HCT116 (cell line): ENCODE measurements at regions not wholly inside any gene's neighbourhood (a gene's known extent, or its start where the extent isn't known, plus 50 kb on each side); places are given as distances from the start of the nearest gene placed in this dataset.

Experiments
- ATAC-seq: fragments of 200-7000 bp; cut with Tn5 transposase; 2 replicates; pipeline ENCODE4 v1.9.1; 2020; ENCODE audit warnings: mild to moderate bottlenecking, moderate library complexity
- BruUV-seq: library from RNA; stranded (reverse); fragments of 400-500 nt; replicated peaks from 2 replicates; lab custom pipeline; 2021; lab: Mats Ljungman, UMichigan
- CTCF ChIA-PET: fragments of 300-600 bp; sonication (Branson Sonifier 250); formaldehyde crosslinking; loops from one replicate; lab custom pipeline; 2021; ENCODE audit warnings: antibody characterized with exemption; lab: Charles Lee
- POLR2A ChIA-PET: fragments of 300-600, 350-600 bp; sonication (Branson Sonifier 250); formaldehyde crosslinking; loops from one replicate; lab custom pipeline; 2021; ENCODE audit warnings: antibody characterized with exemption; lab: Charles Lee
- RAD21 ChIA-PET, 2 experiments: fragments of 300-600 bp; sonication (Branson Sonifier 250); formaldehyde crosslinking; loops; one replicate each; lab custom pipeline; 2023; ENCODE audit warnings: low total read pairs in 2 of 2; ENCODE audit not compliant: uncharacterized antibody in 2 of 2, unreplicated experiment in 2 of 2, low non-redundant PET in 1 of 2; lab: Charles Lee
- DNase-seq: peaks from one replicate; pipeline ENCODE4 v3.0.0-alpha.2; 2010; ENCODE audit warnings: low read depth, low spot score
- H2AFZ ChIP-seq: fragments of 200-600 bp; shearing (Covaris generic), sonication (generic); 2 replicates; pipeline ENCODE4 v1.6.1; 2017; ENCODE audit warnings: low read depth, mixed run types, mixed read lengths, antibody characterized with exemption, low read length; ENCODE audit not compliant: poor library complexity, severe bottlenecking
- H3K27ac ChIP-seq: 2 replicates; pipeline ENCODE4 v1.5.1; 2012; ENCODE audit warnings: low read depth, low read length
- H3K27me3 ChIP-seq: fragments of 200-600 bp; sonication (generic); 2 replicates; pipeline ENCODE4 v1.6.1; 2016; ENCODE audit warnings: mixed run types, low read length, mixed read lengths; ENCODE audit not compliant: insufficient read depth
- H3K36me3 ChIP-seq, 2 experiments: fragments of 200-500 bp in 1 of 2; fragments of 200-600 bp in 1 of 2; sonication (Bioruptor generic) in 1 of 2; sonication (generic) in 1 of 2; 2 replicates each; pipeline versions ENCODE4 v1.5.1 to v1.6.1; 2014 to 2016; ENCODE audit warnings: low read length in 2 of 2, inconsistent platforms in 1 of 2, mixed read lengths in 1 of 2, mixed run types in 1 of 2; ENCODE audit not compliant: insufficient read depth in 2 of 2, control insufficient read depth in 1 of 2
- H3K4me1 ChIP-seq, 2 experiments: fragments of 200-600 bp in 1 of 2; sonication (generic) in 1 of 2; 2 replicates each; pipeline versions ENCODE4 v1.5.1 to v1.6.1; 2012 to 2017; ENCODE audit warnings: low read length in 2 of 2, inconsistent platforms in 1 of 2, mild to moderate bottlenecking in 1 of 2, mixed read lengths in 1 of 2, mixed run types in 1 of 2, moderate library complexity in 1 of 2; ENCODE audit not compliant: insufficient read depth in 2 of 2, control insufficient read depth in 1 of 2
- H3K4me2 ChIP-seq: fragments of 200-600 bp; sonication (generic); 2 replicates; pipeline ENCODE4 v1.6.1; 2017; ENCODE audit warnings: mixed run types, low read length, mixed read lengths
- H3K4me3 ChIP-seq, 2 experiments: fragments of 200-600 bp in 1 of 2; sonication (generic) in 1 of 2; replicated peaks in 1 of 2; 2 replicates each; pipeline ENCODE4 v1.5.1; 2011 to 2016; ENCODE audit warnings: low read length in 2 of 2, control low read depth in 1 of 2, low read depth in 1 of 2, mild to moderate bottlenecking in 1 of 2, mixed read lengths in 1 of 2, mixed run types in 1 of 2
- H3K79me2 ChIP-seq: fragments of 200-600 bp; sonication (generic); 2 replicates; pipeline ENCODE4 v1.6.1; 2017; ENCODE audit warnings: mild to moderate bottlenecking, mixed run types, low read length, moderate library complexity, mixed read lengths; ENCODE audit not compliant: insufficient read depth
- H3K9ac ChIP-seq: fragments of 200-600 bp; sonication (generic); 2 replicates; pipeline ENCODE4 v1.6.1; 2016; ENCODE audit warnings: low read length, mixed read lengths
- H3K9me2 ChIP-seq: fragments of 200-600 bp; sonication (generic), shearing (Covaris generic); 2 replicates; pipeline ENCODE4 v1.6.1; 2017; ENCODE audit warnings: mixed run types, mild to moderate bottlenecking, moderate library complexity; ENCODE audit not compliant: insufficient read depth
- H3K9me3 ChIP-seq, 2 experiments: fragments of 200-500 bp in 1 of 2; fragments of 200-600 bp in 1 of 2; sonication (Bioruptor generic) in 1 of 2; sonication (generic) in 1 of 2; 2 replicates each; pipeline ENCODE4 v1.6.1; 2014 to 2017; ENCODE audit warnings: low read length in 2 of 2, mixed read lengths in 2 of 2, inconsistent platforms in 1 of 2, low read depth in 1 of 2, mild to moderate bottlenecking in 1 of 2, mixed run types in 1 of 2, moderate library complexity in 1 of 2; ENCODE audit not compliant: control insufficient read depth in 1 of 2, insufficient read depth in 1 of 2
- H4K20me1 ChIP-seq: fragments of 200-600 bp; sonication (generic), shearing (Covaris generic); 2 replicates; pipeline ENCODE4 v1.6.1; 2017; ENCODE audit warnings: mixed run types, mild to moderate bottlenecking, moderate library complexity; ENCODE audit not compliant: insufficient read depth
- EGR1 ChIP-seq: IDR thresholded peaks from 2 replicates; pipeline ENCODE4 v1.6.1; 2012; ENCODE audit warnings: low read depth
- ELF1 ChIP-seq: IDR thresholded peaks from 2 replicates; pipeline ENCODE4 v1.6.1; 2012; ENCODE audit warnings: low read depth, borderline replicate concordance
- EZH2 ChIP-seq: fragments of 200-600 bp; sonication (generic); IDR thresholded peaks from 2 replicates; pipeline ENCODE4 v1.6.1; 2017; ENCODE audit warnings: antibody characterized with exemption, mixed run types
- POLR2A ChIP-seq: IDR thresholded peaks from 2 replicates; pipeline ENCODE4 v1.7.0; 2011; ENCODE audit warnings: borderline replicate concordance; ENCODE audit not compliant: insufficient read depth, insufficient read length; ENCODE audit errors: extremely low read depth
- RAD21 ChIP-seq: IDR thresholded peaks from 2 replicates; pipeline ENCODE4 v1.6.1; 2012; ENCODE audit warnings: low read depth, mild to moderate bottlenecking
- SRF ChIP-seq: IDR thresholded peaks from 2 replicates; pipeline ENCODE4 v1.6.1; 2012; ENCODE audit warnings: low read depth
- YY1 ChIP-seq: IDR thresholded peaks from 2 replicates; pipeline ENCODE4 v1.6.1; 2011; ENCODE audit warnings: low read length, low read depth, moderate library complexity, mild to moderate bottlenecking; ENCODE audit not compliant: insufficient replicate concordance; ENCODE audit errors: extremely low read depth
- ZFX ChIP-seq: fragments of 450-650 bp; IDR thresholded peaks from 2 replicates; pipeline ENCODE4 v1.6.1; 2017
- ZNF274 ChIP-seq: fragments of 200-500 bp; sonication (Bioruptor generic); IDR thresholded peaks from 2 replicates; pipeline ENCODE4 v1.6.1; 2014; ENCODE audit warnings: mild to moderate bottlenecking, low read depth, low read length, inconsistent platforms
- intact Hi-C: fragments of 100-400 bp; cut with micrococcal nuclease; formaldehyde crosslinking; loops from 2 replicates; pipeline ENCODE4 v1.10.0; 2022
- TF ChIP-seq, protein P1 (sequence below): IDR thresholded peaks from 2 replicates; pipeline ENCODE4 v1.6.1; 2011; ENCODE audit warnings: mild to moderate bottlenecking, low read length, moderate library complexity; ENCODE audit not compliant: insufficient replicate concordance; ENCODE audit errors: extremely low read depth

DNA sequence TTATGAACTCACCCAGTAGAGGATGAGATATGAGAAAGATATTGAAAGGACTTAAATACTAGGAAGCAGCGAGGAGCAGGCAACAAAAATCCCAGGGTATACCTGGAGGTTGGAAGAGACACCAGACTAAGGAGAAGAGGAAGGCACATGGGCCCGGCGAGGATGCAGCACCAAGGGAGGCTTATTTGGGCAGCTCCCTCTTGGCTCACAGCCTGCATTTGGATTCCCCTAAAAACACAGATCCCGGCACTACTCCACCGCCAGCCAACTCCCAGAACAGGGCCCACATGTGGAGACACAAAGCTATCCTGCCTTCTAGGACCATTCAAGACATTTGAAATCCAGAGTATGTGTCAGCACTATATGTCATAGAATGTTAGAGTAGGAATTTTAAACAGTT is 199.8 kb upstream of the FBXL7 start:
- ATAC-seq (no peak), DNase-seq (no peak)
- CTCF ChIA-PET, result no interaction called here
- Histone ChIP-seq H3K9me2 (no peaks in the 10 kb centered on the region), H4K20me1 (no peaks in the 10 kb centered on the region), H3K4me1 (no peaks in the 10 kb centered on the region), H3K27ac (no peak overlapping the region), H3K9me3 (peaks cover 3 to 5% of the 10 kb centered on the region in 2 experiments; a peak in 2 of 4 replicates), H2AFZ (no peak overlapping the region), H3K36me3 (no peaks in the 10 kb centered on the region), H3K79me2 (no peaks in the 10 kb centered on the region), H3K9ac (no peak overlapping the region), H3K4me2 (no peak overlapping the region), H3K4me3 (no peak overlapping the region), H3K27me3 (no peaks in the 10 kb centered on the region)
- no TSS peak for BruUV-seq
- intact Hi-C loops, result no loop called here
- POLR2A ChIA-PET, result no interaction called here
- RAD21 ChIA-PET, result no interaction called here
- TF ChIP-seq YY1, result no peak
- TF ChIP-seq, protein P1, sequence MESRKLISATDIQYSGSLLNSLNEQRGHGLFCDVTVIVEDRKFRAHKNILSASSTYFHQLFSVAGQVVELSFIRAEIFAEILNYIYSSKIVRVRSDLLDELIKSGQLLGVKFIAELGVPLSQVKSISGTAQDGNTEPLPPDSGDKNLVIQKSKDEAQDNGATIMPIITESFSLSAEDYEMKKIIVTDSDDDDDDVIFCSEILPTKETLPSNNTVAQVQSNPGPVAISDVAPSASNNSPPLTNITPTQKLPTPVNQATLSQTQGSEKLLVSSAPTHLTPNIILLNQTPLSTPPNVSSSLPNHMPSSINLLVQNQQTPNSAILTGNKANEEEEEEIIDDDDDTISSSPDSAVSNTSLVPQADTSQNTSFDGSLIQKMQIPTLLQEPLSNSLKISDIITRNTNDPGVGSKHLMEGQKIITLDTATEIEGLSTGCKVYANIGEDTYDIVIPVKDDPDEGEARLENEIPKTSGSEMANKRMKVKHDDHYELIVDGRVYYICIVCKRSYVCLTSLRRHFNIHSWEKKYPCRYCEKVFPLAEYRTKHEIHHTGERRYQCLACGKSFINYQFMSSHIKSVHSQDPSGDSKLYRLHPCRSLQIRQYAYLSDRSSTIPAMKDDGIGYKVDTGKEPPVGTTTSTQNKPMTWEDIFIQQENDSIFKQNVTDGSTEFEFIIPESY, result no peak
- TF ChIP-seq SRF, result no peak
- no peak for TF ChIP-seq RAD21
- no peak for TF ChIP-seq EGR1
- TF ChIP-seq ZFX, result no peak

DNA sequence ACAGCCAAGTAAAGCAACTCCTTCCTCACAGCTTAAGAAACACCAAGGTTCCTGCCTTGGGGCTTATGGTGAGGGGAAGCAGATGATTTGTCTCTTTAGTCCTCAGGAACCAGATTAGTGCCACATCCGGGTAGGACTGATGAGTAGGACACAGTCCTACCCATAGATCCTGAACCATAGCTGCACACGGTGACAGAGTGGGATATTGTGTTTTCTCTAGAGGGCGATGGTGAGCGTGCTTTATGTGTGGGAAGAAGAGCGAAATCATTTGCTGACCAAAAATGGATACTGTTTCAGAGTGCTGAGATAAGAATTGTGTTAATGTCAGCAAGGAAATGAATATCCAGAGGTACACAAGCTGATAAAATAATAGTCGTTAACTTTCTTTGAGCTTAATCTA is 209.0 kb upstream of the FBXL7 start:
- CTCF ChIA-PET, result no interaction called here
- no peak for ATAC-seq
- H3K4me3 ChIP-seq, result no peak overlapping the region
- TF ChIP-seq POLR2A, result no peak
- TF ChIP-seq SRF, result no peak
- no peak for TF ChIP-seq ZNF274
- TF ChIP-seq ELF1, result no peak
- no peak for TF ChIP-seq EZH2
- TF ChIP-seq ZFX, result no peak
- no peak for TF ChIP-seq YY1
- H3K36me3 ChIP-seq, result no peaks in the 10 kb centered on the region
- RAD21 ChIA-PET, result no interaction called here
- POLR2A ChIA-PET, result no interaction called here
- H3K9me3 ChIP-seq, result peaks cover 0 to 16% of the 10 kb centered on the region in 2 experiments; a peak in 2 of 4 replicates
- H3K27ac ChIP-seq, result no peak overlapping the region
- DNase-seq, result no peak
- H4K20me1 ChIP-seq, result no peaks in the 10 kb centered on the region
- intact Hi-C loops, result no loop called here
- no TSS peak for BruUV-seq
- H3K27me3 ChIP-seq, result no peaks in the 10 kb centered on the region
- H2AFZ ChIP-seq, result no peak overlapping the region
- H3K9me2 ChIP-seq, result no peaks in the 10 kb centered on the region
- no peaks in the 10 kb centered on the region for H3K79me2 ChIP-seq
- H3K4me1 ChIP-seq, result no peaks in the 10 kb centered on the region
- no peak overlapping the region for H3K4me2 ChIP-seq
- no peak overlapping the region for H3K9ac ChIP-seq
